ENCODE measurements at regions not wholly inside any gene's neighbourhood (a gene's known extent, or its start where the extent isn't known, plus 50 kb on each side); places are given as distances from the start of the nearest gene placed in this dataset.
"Not testable (repeated sequence)": the region's sequence is repeated elsewhere in the genome, so short reads cannot be mapped to it uniquely, and the experiment has no call there.

GRCh38 chr10:53679666-53680065 is 907.1 kb upstream of the MBL2 start:
- no peak for TF ChIP-seq CTCF (IDR thresholded peaks at IDR 0.05)
- H3K27me3 ChIP-seq, result no peaks in the 10 kb centered on the region
- H3K9me3 ChIP-seq, result peaks cover 0 to 2% of the 10 kb centered on the region in 2 donors
- no peaks in the 10 kb centered on the region for H3K36me3 ChIP-seq
- no peak overlapping the region for H3K27ac ChIP-seq
- intact Hi-C loops (cut with DNase I), result no loop called here
- DNase-seq, result peak in 2 of 4 donors; percentile 14 to 21
- H3K4me3 ChIP-seq, result no peak overlapping the region
- ATAC-seq, result no peak
- no peaks in the 10 kb centered on the region for H3K4me1 ChIP-seq

- intact Hi-C loops (cut with DNase I), result no loop called here
- Histone ChIP-seq H3K4me1 (no peaks in the 10 kb centered on the region), H3K27me3 (no peaks in the 10 kb centered on the region), H3K36me3 (no peaks in the 10 kb centered on the region), H3K9me3 (peaks cover 0 to 2% of the 10 kb centered on the region in 2 donors), H3K4me3 (no peak overlapping the region), H3K27ac (no peak overlapping the region)
- TF ChIP-seq CTCF (IDR thresholded peaks at IDR 0.05), result no peak
- DNase-seq, result no peak
- no peak for ATAC-seq
These were observed 902.6 kb upstream of the MBL2 start for GRCh38 chr10:53675177-53675576.

GRCh38 chr10:53667063-53667462 is 894.5 kb upstream of the MBL2 start:
- H3K4me3 ChIP-seq, result no peak overlapping the region
- intact Hi-C loops (cut with DNase I), result no loop called here
- ATAC-seq (no peak), DNase-seq (no peak)
- no peak overlapping the region for H3K27ac ChIP-seq
- peaks cover 3% of the 10 kb centered on the region in 2 donors for H3K4me1 ChIP-seq
- no peaks in the 10 kb centered on the region for H3K27me3 ChIP-seq
- no peak for TF ChIP-seq CTCF (IDR thresholded peaks at IDR 0.05)
- peaks cover 0 to 18% of the 10 kb centered on the region in 2 donors for H3K9me3 ChIP-seq
- H3K36me3 ChIP-seq, result no peaks in the 10 kb centered on the region

- no peak overlapping the region for H3K4me3 ChIP-seq
- intact Hi-C loops (cut with DNase I), result no loop called here
- peaks cover 3% of the 10 kb centered on the region in 2 donors for H3K4me1 ChIP-seq
- no peak overlapping the region for H3K27ac ChIP-seq
- peak in 3 of 4 donors; percentile 38 to 77 (median 66) for DNase-seq
- TF ChIP-seq CTCF (IDR thresholded peaks at IDR 0.05), result no peak
- no peaks in the 10 kb centered on the region for H3K27me3 ChIP-seq
- H3K9me3 ChIP-seq, result peaks cover 0 to 11% of the 10 kb centered on the region in 2 donors
- peak; percentile 90 for ATAC-seq
- no peaks in the 10 kb centered on the region for H3K36me3 ChIP-seq
These were observed 891.9 kb upstream of the MBL2 start for GRCh38 chr10:53664282-53665019.

- DNase-seq, result no peak
- Histone ChIP-seq H3K27ac (no peak overlapping the region), H3K4me3 (no peak overlapping the region), H3K36me3 (no peaks in the 10 kb centered on the region), H3K4me1 (no peaks in the 10 kb centered on the region), H3K9me3 (no peaks in the 10 kb centered on the region), H3K27me3 (no peaks in the 10 kb centered on the region)
- no peak for ATAC-seq
- intact Hi-C loops (cut with DNase I), result no loop called here
- TF ChIP-seq CTCF (IDR thresholded peaks at IDR 0.05), result no peak
These were observed 878.2 kb upstream of the MBL2 start for GRCh38 chr10:53650794-53651193.

GRCh38 chr10:53647221-53647620 is 874.6 kb upstream of the MBL2 start:
- H3K27me3 ChIP-seq; H3K9me3 ChIP-seq; intact Hi-C loops (cut with DNase I); H3K27ac ChIP-seq; H3K4me3 ChIP-seq; H3K4me1 ChIP-seq; H3K36me3 ChIP-seq: not testable (repeated sequence)
- DNase-seq (peak in 1 of 4 donors; percentile 88), ATAC-seq (peak; percentile 31)

All from left lung (tissue), 4 donors.